GM12873 (cell line): ENCODE measurements at regions not wholly inside any gene's neighbourhood (a gene's known extent, or its start where the extent isn't known, plus 50 kb on each side); places are given as distances from the start of the nearest gene placed in this dataset.

Experiments used
- CTCF ChIP-seq: IDR thresholded peaks from 2 replicates; pipeline ENCODE4 v1.5.1; 2012; ENCODE audit warnings: low read depth, mild to moderate bottlenecking, moderate library complexity, low read length, control low read depth; ENCODE audit not compliant: insufficient read depth; ENCODE audit errors: missing control alignments

GRCh38 chr9:105968811-105969466, 274.6 kb downstream of the TMEM38B start:
- no peak for TF ChIP-seq CTCF

GRCh38 chr9:105969636-105970035, 275.3 kb downstream of the TMEM38B start:
- no peak for TF ChIP-seq CTCF

- TF ChIP-seq CTCF = no peak
Measured at GRCh38 chr9:105971986-105972385, 277.6 kb downstream of the TMEM38B start.

GRCh38 chr9:105972466-105973204, 278.3 kb downstream of the TMEM38B start:
- TF ChIP-seq CTCF = no peak

- TF ChIP-seq CTCF = no peak
Measured at GRCh38 chr9:105973951-105974351, 279.6 kb downstream of the TMEM38B start.

- TF ChIP-seq CTCF = no peak
Measured at GRCh38 chr9:105975886-105976645, 281.7 kb downstream of the TMEM38B start.

- TF ChIP-seq CTCF = no peak
Measured at GRCh38 chr9:105978336-105978735, 284.0 kb downstream of the TMEM38B start.
